ENCODE measurements at regions not wholly inside any gene's neighbourhood (a gene's known extent, or its start where the extent isn't known, plus 50 kb on each side); places are given as distances from the start of the nearest gene placed in this dataset.

- peaks cover 0 to 11% (median 0%) of the 10 kb centered on the region in 3 donors for H3K4me1 ChIP-seq
- TF ChIP-seq CTCF (IDR thresholded peaks at IDR 0.05) (no peak), POLR2A (IDR thresholded peaks at IDR 0.05) (no peak), POLR2AphosphoS5 (IDR thresholded peaks at IDR 0.05) (no peak), EP300 (IDR thresholded peaks at IDR 0.05) (no peak)
- no peak overlapping the region for H3K27ac ChIP-seq
- H3K36me3 ChIP-seq: no peaks in the 10 kb centered on the region
- no peaks in the 10 kb centered on the region for H3K27me3 ChIP-seq
- H3K4me3 ChIP-seq: no peak overlapping the region
- ATAC-seq: no peak
- no peaks in the 10 kb centered on the region for H3K9me3 ChIP-seq
- WGBS, 2 donors (ENCODE audit: low coverage in 1 of 2): 47 to 61% methylated on average over 2 of the region's 2 CpGs
These were observed 233.1 kb upstream of the FERD3L start for GRCh38 chr7:19378345-19378714.

GRCh38 chr7:19377611-19378344 is 232.6 kb upstream of the FERD3L start:
- no peak overlapping the region for H3K4me3 ChIP-seq
- H3K9me3 ChIP-seq: no peaks in the 10 kb centered on the region
- no peaks in the 10 kb centered on the region for H3K27me3 ChIP-seq
- WGBS, 2 donors (ENCODE audit: low coverage in 1 of 2): 29 to 43% methylated on average over 4 to 9 of the region's 9 CpGs
- no peak for ATAC-seq
- no peak overlapping the region for H3K27ac ChIP-seq
- no peak for TF ChIP-seq POLR2A (IDR thresholded peaks at IDR 0.05)
- TF ChIP-seq POLR2AphosphoS5 (IDR thresholded peaks at IDR 0.05): no peak
- TF ChIP-seq EP300 (IDR thresholded peaks at IDR 0.05): no peak
- no peak for TF ChIP-seq CTCF (IDR thresholded peaks at IDR 0.05)
- H3K4me1 ChIP-seq: peaks cover 0 to 11% (median 0%) of the 10 kb centered on the region in 3 donors
- H3K36me3 ChIP-seq: no peaks in the 10 kb centered on the region

- 47 to 50% methylated on average over 3 of the region's 3 CpGs for WGBS, 2 donors (ENCODE audit: low coverage in 1 of 2)
- TF ChIP-seq CTCF (IDR thresholded peaks at IDR 0.05) (no peak), EP300 (IDR thresholded peaks at IDR 0.05) (no peak), POLR2A (IDR thresholded peaks at IDR 0.05) (no peak), POLR2AphosphoS5 (IDR thresholded peaks at IDR 0.05) (no peak)
- H3K27me3 ChIP-seq: no peaks in the 10 kb centered on the region
- H3K27ac ChIP-seq: no peak overlapping the region
- H3K36me3 ChIP-seq: no peaks in the 10 kb centered on the region
- no peaks in the 10 kb centered on the region for H3K9me3 ChIP-seq
- H3K4me1 ChIP-seq: peaks cover 0 to 11% (median 0%) of the 10 kb centered on the region in 3 donors
- H3K4me3 ChIP-seq: no peak overlapping the region
- no peak for ATAC-seq
These were observed 231.3 kb upstream of the FERD3L start for GRCh38 chr7:19376538-19376937.

- WGBS, 2 donors (ENCODE audit: low coverage in 1 of 2): 80 to 100% methylated on average over 1 of the region's 1 CpG
- H3K4me3 ChIP-seq: no peak overlapping the region
These were observed 230.8 kb upstream of the FERD3L start for GRCh38 chr7:19375976-19376375.

More at GRCh38 chr7:19375976-19376375, 230.8 kb upstream of the FERD3L start:
- no peaks in the 10 kb centered on the region for H3K27me3 ChIP-seq
- ATAC-seq: no peak
- no peaks in the 10 kb centered on the region for H3K36me3 ChIP-seq
- TF ChIP-seq POLR2AphosphoS5 (IDR thresholded peaks at IDR 0.05) (no peak), EP300 (IDR thresholded peaks at IDR 0.05) (no peak), POLR2A (IDR thresholded peaks at IDR 0.05) (no peak), CTCF (IDR thresholded peaks at IDR 0.05) (no peak)
- peaks cover 0 to 11% (median 0%) of the 10 kb centered on the region in 3 donors for H3K4me1 ChIP-seq
- H3K9me3 ChIP-seq: no peaks in the 10 kb centered on the region
- no peak overlapping the region for H3K27ac ChIP-seq

Data from gastroesophageal sphincter (tissue), 4 donors.